Vagina (tissue), 2 donors: ENCODE measurements at regions not wholly inside any gene's neighbourhood (a gene's known extent, or its start where the extent isn't known, plus 50 kb on each side); places are given as distances from the start of the nearest gene placed in this dataset.

Experiments
- DNase-seq, 2 donors: peaks; one replicate each; pipeline ENCODE4 v3.0.0-alpha.2; 2017; ENCODE audit errors: extremely low spot score in 2 of 2
- H3K27ac ChIP-seq: fragments of 200-600 bp; sonication (generic); one replicate; pipeline ENCODE4 v1.5.1; 2019
- H3K27me3 ChIP-seq: fragments of 200-600 bp; sonication (generic); one replicate; pipeline ENCODE4 v1.5.1; 2019
- H3K36me3 ChIP-seq, 2 donors: fragments of 200-600 bp; sonication (generic); one replicate each; pipeline ENCODE4 v1.5.1; 2017 to 2019
- H3K4me1 ChIP-seq: fragments of 200-600 bp; sonication (generic); one replicate; pipeline ENCODE4 v1.5.1; 2019
- H3K4me3 ChIP-seq, 2 donors: fragments of 200-600 bp; sonication (generic); 1 replicate in 1 of 2; 2 replicates in 1 of 2; pipeline ENCODE4 v1.5.1; 2016 to 2019
- H3K9me3 ChIP-seq: fragments of 200-600 bp; sonication (generic); one replicate; pipeline ENCODE4 v1.5.1; 2019
- POLR2A ChIP-seq, 2 donors: fragments of 450-650 bp; IDR thresholded peaks; one replicate each; pipeline ENCODE4 v1.6.1; 2017; ENCODE audit warnings: antibody characterized with exemption in 2 of 2, mild to moderate bottlenecking in 2 of 2, moderate library complexity in 2 of 2
- POLR2AphosphoS5 ChIP-seq, 2 donors: sonication (generic); formaldehyde crosslinking; IDR thresholded peaks; one replicate each; pipeline ENCODE4 v1.9.0; 2017; ENCODE audit warnings: antibody characterized with exemption in 2 of 2, mild to moderate bottlenecking in 2 of 2, low read depth in 1 of 2; ENCODE audit not compliant: insufficient read depth in 1 of 2
- intact Hi-C: fragments of 100-400 bp; cut with DNase I; formaldehyde crosslinking; loops from one replicate; pipeline ENCODE4 v1.15.1; 2023
- TF ChIP-seq, protein P1 (sequence below), 3 experiments: fragments of 450-650 bp in 2 of 3; fragments of 200-600 bp in 1 of 3; sonication (generic) in 1 of 3; IDR thresholded peaks; one replicate each; pipeline ENCODE4 v1.5.1; 2017 to 2019; ENCODE audit warnings: antibody characterized with exemption in 3 of 3, mild to moderate bottlenecking in 2 of 3, moderate library complexity in 2 of 3

DNA sequence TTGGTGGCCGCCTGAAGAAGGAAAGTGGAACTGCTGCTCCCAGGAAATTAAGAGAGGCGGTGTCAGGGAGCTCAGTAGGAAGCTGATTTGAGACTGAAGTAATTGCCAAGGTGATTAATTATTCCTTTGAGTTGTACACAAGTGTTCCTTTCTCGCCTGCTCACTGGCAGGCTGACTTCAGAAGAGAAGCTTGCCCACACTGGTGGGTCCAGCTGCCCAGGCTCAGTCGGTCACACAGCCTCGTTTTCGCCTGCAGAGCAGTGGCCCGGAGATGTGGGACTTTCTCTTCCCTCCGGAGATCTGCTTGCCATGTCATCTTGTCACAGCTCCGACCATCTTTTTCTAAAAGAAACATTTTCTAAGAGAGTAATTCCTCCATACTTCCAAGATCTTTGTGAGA, 478.0 kb downstream of the MCTP2 start:
- no peak overlapping the region for H3K27ac ChIP-seq
- no peaks in the 10 kb centered on the region for H3K27me3 ChIP-seq
- intact Hi-C loops, result no loop called here

DNA sequence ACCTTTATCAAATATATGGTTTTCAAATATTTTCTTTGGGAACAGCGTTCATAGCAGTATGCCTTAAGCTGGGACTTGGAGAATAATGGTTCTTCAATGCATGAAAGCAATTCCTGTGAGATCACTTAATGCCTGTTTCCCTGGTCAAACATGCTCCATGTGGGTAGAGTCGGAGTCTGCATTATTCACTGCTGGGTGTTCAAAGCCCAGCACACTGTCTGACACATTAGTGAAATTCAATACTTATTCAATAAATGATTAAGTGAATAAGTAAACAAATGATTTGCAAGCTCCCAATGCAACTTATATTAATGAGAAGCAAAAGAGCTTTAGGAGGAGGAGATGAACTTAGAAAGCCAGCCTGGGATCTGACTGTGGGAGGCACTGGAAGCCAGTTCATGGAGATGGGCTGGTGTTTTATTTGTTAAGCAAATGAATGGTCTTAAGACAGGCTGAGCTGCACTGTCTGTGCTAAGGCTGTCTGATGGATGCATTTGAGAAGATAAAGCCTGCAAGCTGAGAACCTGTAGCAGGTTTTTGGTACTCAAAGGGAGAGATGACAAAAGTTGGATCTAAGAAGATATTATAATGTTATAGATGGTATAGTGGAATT, 490.8 kb downstream of the MCTP2 start:
- no peak for DNase-seq
- Histone ChIP-seq H3K36me3 (no peaks in the 10 kb centered on the region), H3K4me1 (no peaks in the 10 kb centered on the region), H3K9me3 (no peaks in the 10 kb centered on the region), H3K4me3 (no peak overlapping the region), H3K27ac (no peak overlapping the region), H3K27me3 (no peaks in the 10 kb centered on the region)
- intact Hi-C loops, result no loop called here
- TF ChIP-seq, protein P1, sequence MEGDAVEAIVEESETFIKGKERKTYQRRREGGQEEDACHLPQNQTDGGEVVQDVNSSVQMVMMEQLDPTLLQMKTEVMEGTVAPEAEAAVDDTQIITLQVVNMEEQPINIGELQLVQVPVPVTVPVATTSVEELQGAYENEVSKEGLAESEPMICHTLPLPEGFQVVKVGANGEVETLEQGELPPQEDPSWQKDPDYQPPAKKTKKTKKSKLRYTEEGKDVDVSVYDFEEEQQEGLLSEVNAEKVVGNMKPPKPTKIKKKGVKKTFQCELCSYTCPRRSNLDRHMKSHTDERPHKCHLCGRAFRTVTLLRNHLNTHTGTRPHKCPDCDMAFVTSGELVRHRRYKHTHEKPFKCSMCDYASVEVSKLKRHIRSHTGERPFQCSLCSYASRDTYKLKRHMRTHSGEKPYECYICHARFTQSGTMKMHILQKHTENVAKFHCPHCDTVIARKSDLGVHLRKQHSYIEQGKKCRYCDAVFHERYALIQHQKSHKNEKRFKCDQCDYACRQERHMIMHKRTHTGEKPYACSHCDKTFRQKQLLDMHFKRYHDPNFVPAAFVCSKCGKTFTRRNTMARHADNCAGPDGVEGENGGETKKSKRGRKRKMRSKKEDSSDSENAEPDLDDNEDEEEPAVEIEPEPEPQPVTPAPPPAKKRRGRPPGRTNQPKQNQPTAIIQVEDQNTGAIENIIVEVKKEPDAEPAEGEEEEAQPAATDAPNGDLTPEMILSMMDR (IDR thresholded peaks at IDR 0.05), result no peak
- TF ChIP-seq POLR2AphosphoS5 (IDR thresholded peaks at IDR 0.05; ENCODE audit: insufficient read depth in 1 of 2, low read depth in 1 of 2) (no peak), POLR2A (IDR thresholded peaks at IDR 0.05) (no peak)

More for the DNA sequence above, 478.0 kb downstream of the MCTP2 start:
- TF ChIP-seq, protein P1 (IDR thresholded peaks at IDR 0.05), result no peak
- TF ChIP-seq POLR2AphosphoS5 (IDR thresholded peaks at IDR 0.05; ENCODE audit: insufficient read depth in 1 of 2, low read depth in 1 of 2), result no peak
- no peak for TF ChIP-seq POLR2A (IDR thresholded peaks at IDR 0.05)
- Histone ChIP-seq H3K4me3 (no peak overlapping the region), H3K36me3 (no peaks in the 10 kb centered on the region), H3K4me1 (peaks cover 14% of the 10 kb centered on the region), H3K9me3 (no peaks in the 10 kb centered on the region)
- no peak for DNase-seq

DNA sequence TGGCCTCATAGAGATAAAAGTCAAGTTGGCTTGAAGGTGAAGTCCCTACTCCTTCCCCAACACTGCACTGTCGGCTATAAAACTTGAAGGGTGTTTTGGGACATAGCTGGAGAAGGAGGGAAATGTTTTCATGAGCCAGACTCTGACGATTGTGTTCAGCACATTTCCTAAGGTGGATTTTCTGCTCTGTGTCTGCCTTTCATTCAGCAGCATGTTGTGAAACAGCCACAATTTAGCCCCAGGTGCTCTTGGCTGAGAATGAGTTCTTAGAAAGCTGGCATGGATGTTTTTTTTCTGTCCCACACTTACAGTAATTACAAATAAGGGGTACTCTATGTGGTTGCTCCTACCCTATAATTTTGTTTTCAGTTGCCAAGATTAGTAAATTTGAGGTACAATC, 492.4 kb downstream of the MCTP2 start:
- Histone ChIP-seq H3K9me3 (no peaks in the 10 kb centered on the region), H3K36me3 (no peaks in the 10 kb centered on the region), H3K27ac (no peak overlapping the region), H3K27me3 (no peaks in the 10 kb centered on the region), H3K4me1 (no peaks in the 10 kb centered on the region), H3K4me3 (no peak overlapping the region)
- DNase-seq, result no peak
- intact Hi-C loops, result no loop called here
- TF ChIP-seq POLR2A (IDR thresholded peaks at IDR 0.05) (no peak), POLR2AphosphoS5 (IDR thresholded peaks at IDR 0.05; ENCODE audit: insufficient read depth in 1 of 2, low read depth in 1 of 2) (no peak)
- TF ChIP-seq, protein P1 (IDR thresholded peaks at IDR 0.05), result no peak

GRCh38 chr15:94731286-94731685, 499.9 kb downstream of the MCTP2 start:
- Histone ChIP-seq H3K36me3 (no peaks in the 10 kb centered on the region), H3K4me3 (no peak overlapping the region), H3K27me3 (no peaks in the 10 kb centered on the region), H3K9me3 (no peaks in the 10 kb centered on the region), H3K4me1 (no peaks in the 10 kb centered on the region), H3K27ac (no peak overlapping the region)
- intact Hi-C loops, result no loop called here
- TF ChIP-seq POLR2A (IDR thresholded peaks at IDR 0.05) (no peak), POLR2AphosphoS5 (IDR thresholded peaks at IDR 0.05; ENCODE audit: insufficient read depth in 1 of 2, low read depth in 1 of 2) (no peak)
- TF ChIP-seq, protein P1 (IDR thresholded peaks at IDR 0.05), result no peak
- DNase-seq, result no peak

- H3K36me3 ChIP-seq, result no peaks in the 10 kb centered on the region
- no peak for DNase-seq
- TF ChIP-seq, protein P1 (IDR thresholded peaks at IDR 0.05), result no peak
- TF ChIP-seq POLR2A (IDR thresholded peaks at IDR 0.05) (no peak), POLR2AphosphoS5 (IDR thresholded peaks at IDR 0.05; ENCODE audit: insufficient read depth in 1 of 2, low read depth in 1 of 2) (no peak)
- no peak overlapping the region for H3K4me3 ChIP-seq
- no peaks in the 10 kb centered on the region for H3K4me1 ChIP-seq
- no peak overlapping the region for H3K27ac ChIP-seq
- H3K9me3 ChIP-seq, result no peaks in the 10 kb centered on the region
- H3K27me3 ChIP-seq, result no peaks in the 10 kb centered on the region
- intact Hi-C loops, result no loop called here
Measured at GRCh38 chr15:94734460-94734859, 503.1 kb downstream of the MCTP2 start.
